GM12892 (cell line): ENCODE measurements at regions not wholly inside any gene's neighbourhood (a gene's known extent, or its start where the extent isn't known, plus 50 kb on each side); places are given as distances from the start of the nearest gene placed in this dataset.

Experiments
- POLR2A ChIP-seq: IDR thresholded peaks from 2 replicates; pipeline ENCODE4 v1.6.1; 2011; ENCODE audit warnings: low read depth, low read length, control low read depth
- POLR2AphosphoS5 ChIP-seq: IDR thresholded peaks from 2 replicates; pipeline ENCODE4 v1.6.1; 2011; ENCODE audit warnings: low read depth, low read length, control low read depth
- TAF1 ChIP-seq: IDR thresholded peaks from 2 replicates; pipeline ENCODE4 v1.6.1; 2011; ENCODE audit warnings: low read depth, mild to moderate bottlenecking, control low read depth, low read length, borderline replicate concordance

DNA sequence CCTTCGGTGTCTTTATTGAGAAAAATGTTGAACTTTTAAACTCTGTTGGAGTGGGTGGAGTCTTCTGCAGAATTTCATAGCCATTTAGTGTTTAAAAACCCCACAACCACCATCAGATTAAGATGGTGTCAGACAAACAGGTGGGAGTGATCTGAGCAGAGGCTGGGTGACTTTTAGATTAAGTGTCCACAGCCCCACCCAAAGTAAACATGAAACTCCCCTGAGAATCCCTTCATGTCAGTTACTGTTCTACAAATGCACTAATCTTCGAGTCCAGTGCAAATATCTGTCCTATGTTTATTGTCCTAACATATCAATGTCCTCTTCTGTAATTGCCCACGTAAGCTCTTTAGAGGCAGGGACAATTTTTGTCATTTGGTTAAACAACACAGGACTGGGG, 175.6 kb upstream of the RBPJ start:
- TF ChIP-seq POLR2A = no peak
- TF ChIP-seq POLR2AphosphoS5 = no peak
- no peak for TF ChIP-seq TAF1
